ENCODE measurements at regions not wholly inside any gene's neighbourhood (a gene's known extent, or its start where the extent isn't known, plus 50 kb on each side); places are given as distances from the start of the nearest gene placed in this dataset.

DNA sequence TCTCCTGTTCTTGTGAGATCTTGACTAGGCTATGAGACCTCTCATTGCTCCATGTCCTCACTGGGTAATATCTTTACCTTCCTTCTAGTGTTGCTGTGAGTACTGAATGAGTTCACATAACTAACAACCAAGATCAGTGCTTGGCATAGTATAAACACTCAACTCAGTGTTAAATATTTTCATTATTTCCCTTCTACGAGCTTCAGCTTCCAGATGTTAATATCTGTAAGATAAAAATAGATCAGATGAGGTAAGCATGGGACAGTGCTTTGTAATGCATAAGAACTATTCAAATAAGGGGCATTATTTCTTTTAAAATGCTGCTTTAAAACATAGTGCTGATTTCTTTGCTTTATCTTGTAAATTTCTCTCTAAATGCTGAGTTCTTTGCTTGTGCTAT lies 130.8 kb downstream of the DIPK2A start:
- ATAC-seq (ENCODE audit: low read depth) (no peak), DNase-seq (no peak)
- H3K36me3 Mint-ChIP-seq (ENCODE audit: low read depth), result no peaks in the 10 kb centered on the region
- peaks cover 6% of the 10 kb centered on the region for H3K27me3 Mint-ChIP-seq
- no peaks in the 10 kb centered on the region for H3K4me1 Mint-ChIP-seq
- intact Hi-C loops (cut with micrococcal nuclease), result no loop called here
- H3K4me3 Mint-ChIP-seq, result no peak overlapping the region
- ChIA-PET CTCF (no interaction called here), POLR2A (no interaction called here)
- TF ChIP-seq, protein P1, sequence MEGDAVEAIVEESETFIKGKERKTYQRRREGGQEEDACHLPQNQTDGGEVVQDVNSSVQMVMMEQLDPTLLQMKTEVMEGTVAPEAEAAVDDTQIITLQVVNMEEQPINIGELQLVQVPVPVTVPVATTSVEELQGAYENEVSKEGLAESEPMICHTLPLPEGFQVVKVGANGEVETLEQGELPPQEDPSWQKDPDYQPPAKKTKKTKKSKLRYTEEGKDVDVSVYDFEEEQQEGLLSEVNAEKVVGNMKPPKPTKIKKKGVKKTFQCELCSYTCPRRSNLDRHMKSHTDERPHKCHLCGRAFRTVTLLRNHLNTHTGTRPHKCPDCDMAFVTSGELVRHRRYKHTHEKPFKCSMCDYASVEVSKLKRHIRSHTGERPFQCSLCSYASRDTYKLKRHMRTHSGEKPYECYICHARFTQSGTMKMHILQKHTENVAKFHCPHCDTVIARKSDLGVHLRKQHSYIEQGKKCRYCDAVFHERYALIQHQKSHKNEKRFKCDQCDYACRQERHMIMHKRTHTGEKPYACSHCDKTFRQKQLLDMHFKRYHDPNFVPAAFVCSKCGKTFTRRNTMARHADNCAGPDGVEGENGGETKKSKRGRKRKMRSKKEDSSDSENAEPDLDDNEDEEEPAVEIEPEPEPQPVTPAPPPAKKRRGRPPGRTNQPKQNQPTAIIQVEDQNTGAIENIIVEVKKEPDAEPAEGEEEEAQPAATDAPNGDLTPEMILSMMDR (IDR thresholded peaks at IDR 0.05), result no peak
- peaks cover 1% of the 10 kb centered on the region for H3K9me3 Mint-ChIP-seq
- no peak overlapping the region for H3K27ac Mint-ChIP-seq

DNA sequence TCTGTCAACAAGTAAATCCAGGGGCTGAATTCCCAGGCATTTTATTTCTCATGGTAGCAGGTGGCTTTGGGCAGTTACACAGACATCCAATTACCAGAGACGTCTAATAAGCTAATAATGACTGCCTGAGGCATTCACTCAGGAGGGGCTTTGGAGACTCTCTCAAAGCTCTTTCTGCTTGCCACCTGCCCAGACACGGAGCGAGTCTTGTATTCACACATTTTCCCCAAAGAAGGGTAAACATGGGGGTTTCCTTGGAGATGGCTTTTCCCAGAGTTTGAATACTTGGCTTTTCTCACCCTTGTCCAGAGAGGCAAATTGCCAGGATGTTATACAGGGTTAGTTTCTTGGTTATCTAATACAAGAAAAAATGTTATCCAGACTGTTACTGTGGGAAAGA lies 132.6 kb downstream of the DIPK2A start:
- CTCF ChIA-PET, result no interaction called here
- no peak for DNase-seq
- no peak overlapping the region for H3K4me3 Mint-ChIP-seq
- H3K27ac Mint-ChIP-seq, result no peak overlapping the region
- H3K27me3 Mint-ChIP-seq, result peaks cover 6% of the 10 kb centered on the region
- H3K4me1 Mint-ChIP-seq, result no peaks in the 10 kb centered on the region
- peaks cover 1% of the 10 kb centered on the region for H3K9me3 Mint-ChIP-seq
- H3K36me3 Mint-ChIP-seq (ENCODE audit: low read depth), result no peaks in the 10 kb centered on the region
- TF ChIP-seq, protein P1 (IDR thresholded peaks at IDR 0.05), result no peak
- ATAC-seq (ENCODE audit: low read depth), result no peak
- intact Hi-C loops (cut with micrococcal nuclease), result no loop called here
- POLR2A ChIA-PET, result no interaction called here

DNA sequence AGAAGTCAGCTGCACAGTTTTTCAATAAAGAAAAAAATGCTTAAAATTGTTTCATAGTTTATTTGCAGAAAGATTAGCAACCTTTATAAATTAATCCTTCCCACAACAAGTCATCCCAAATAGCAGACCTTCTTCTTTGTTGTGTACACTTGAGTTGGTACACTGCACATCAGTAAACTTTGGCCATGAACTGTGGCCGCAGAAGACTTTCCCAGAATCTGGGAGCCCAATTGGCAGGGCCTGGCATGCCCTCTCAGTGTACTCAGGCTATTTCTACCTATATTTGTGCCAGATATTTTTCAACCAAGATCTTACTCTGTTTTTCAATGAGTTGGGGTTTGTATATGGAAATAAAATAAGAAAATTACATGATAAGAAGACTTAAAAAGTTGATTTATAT lies 133.1 kb downstream of the DIPK2A start:
- no peak overlapping the region for H3K4me3 Mint-ChIP-seq
- ChIA-PET CTCF (no interaction called here), POLR2A (no interaction called here)
- H3K9me3 Mint-ChIP-seq, result peaks cover 1% of the 10 kb centered on the region
- H3K27me3 Mint-ChIP-seq, result peaks cover 6% of the 10 kb centered on the region
- no peak for ATAC-seq (ENCODE audit: low read depth)
- no peaks in the 10 kb centered on the region for H3K36me3 Mint-ChIP-seq (ENCODE audit: low read depth)
- H3K4me1 Mint-ChIP-seq, result peaks cover under 1% of the 10 kb centered on the region
- TF ChIP-seq, protein P1 (IDR thresholded peaks at IDR 0.05), result no peak
- intact Hi-C loops (cut with micrococcal nuclease), result no loop called here
- no peak overlapping the region for H3K27ac Mint-ChIP-seq
- no peak for DNase-seq

DNA sequence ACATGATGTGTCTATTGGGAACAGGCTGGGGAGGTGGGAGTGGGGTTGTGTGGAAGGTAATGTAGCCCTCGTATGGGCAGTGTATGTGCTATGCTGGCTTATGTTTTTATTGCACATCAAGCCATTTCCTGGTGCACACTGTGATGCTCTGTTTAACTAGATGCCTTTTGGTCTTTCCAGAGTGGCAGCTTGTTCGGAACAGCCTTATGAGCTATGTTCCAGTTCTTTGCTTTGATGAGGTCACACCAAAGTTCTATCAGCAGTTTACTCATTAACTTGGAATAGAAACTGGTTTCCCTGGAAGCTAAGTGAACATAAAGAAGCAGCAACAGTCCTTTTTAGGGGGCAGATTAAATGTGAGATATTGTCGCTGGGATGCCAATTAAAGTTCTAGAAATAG lies 133.9 kb downstream of the DIPK2A start:
- Mint-ChIP-seq H3K9me3 (no peaks in the 10 kb centered on the region), H3K36me3 (ENCODE audit: low read depth) (no peaks in the 10 kb centered on the region), H3K4me1 (peaks cover 5% of the 10 kb centered on the region), H3K4me3 (no peak overlapping the region), H3K27me3 (peaks cover 6% of the 10 kb centered on the region), H3K27ac (no peak overlapping the region)
- ChIA-PET CTCF (no interaction called here), POLR2A (no interaction called here)
- TF ChIP-seq, protein P1 (IDR thresholded peaks at IDR 0.05), result no peak
- intact Hi-C loops (cut with micrococcal nuclease), result no loop called here
- no peak for DNase-seq
- no peak for ATAC-seq (ENCODE audit: low read depth)

DNA sequence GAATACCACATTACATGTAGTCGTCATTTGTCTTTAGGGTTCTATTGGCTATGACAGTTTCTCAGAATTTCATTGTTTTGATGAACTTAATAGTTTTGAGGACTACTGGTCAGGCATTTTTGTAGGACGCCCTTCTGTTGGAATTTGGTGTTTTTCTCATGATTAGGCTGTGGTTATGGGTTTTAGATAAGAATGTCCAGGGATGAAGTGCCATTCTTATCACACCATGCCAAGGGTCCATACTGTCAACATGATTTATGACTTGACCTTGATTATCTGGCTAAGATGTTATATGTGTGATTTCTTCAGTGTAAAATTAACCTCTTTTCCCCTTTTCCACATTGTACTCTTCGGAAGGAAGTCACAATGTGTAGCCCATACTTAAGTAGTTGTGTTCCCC lies 135.3 kb downstream of the DIPK2A start:
- no peak for DNase-seq
- intact Hi-C loops (cut with micrococcal nuclease), result no loop called here
- CTCF ChIA-PET, result no interaction called here
- no peak for ATAC-seq (ENCODE audit: low read depth)
- H3K27me3 Mint-ChIP-seq, result peaks cover 3% of the 10 kb centered on the region
- POLR2A ChIA-PET, result no interaction called here
- H3K9me3 Mint-ChIP-seq, result no peaks in the 10 kb centered on the region
- no peaks in the 10 kb centered on the region for H3K36me3 Mint-ChIP-seq (ENCODE audit: low read depth)
- H3K4me3 Mint-ChIP-seq, result no peak overlapping the region
- no peak overlapping the region for H3K27ac Mint-ChIP-seq
- TF ChIP-seq, protein P1 (IDR thresholded peaks at IDR 0.05), result no peak
- H3K4me1 Mint-ChIP-seq, result peaks cover 5% of the 10 kb centered on the region

Data from activated B cell treated with CpG ODN at 0.5 μM for 24 hours (primary cell).